ENCODE measurements at regions not wholly inside any gene's neighbourhood (a gene's known extent, or its start where the extent isn't known, plus 50 kb on each side); places are given as distances from the start of the nearest gene placed in this dataset.

GRCh38 chr5:24103451-24104023 lies 541.2 kb downstream of the CDH10 start:
- TF ChIP-seq CTCF (conservative IDR thresholded peaks at IDR 0.05 in 1 of 2, IDR thresholded peaks at IDR 0.05 in 1 of 2; ENCODE audit: extremely low read depth in 1 of 2, insufficient read depth in 1 of 2, low read depth in 1 of 2, low read length in 2 of 2) = no peak
- no peak for TF ChIP-seq EZH2 (IDR thresholded peaks at IDR 0.05; ENCODE audit: borderline replicate concordance, low read length)

Measured in mammary epithelial cell (primary cell).